ENCODE measurements at regions not wholly inside any gene's neighbourhood (a gene's known extent, or its start where the extent isn't known, plus 50 kb on each side); places are given as distances from the start of the nearest gene placed in this dataset.

- Histone ChIP-seq H2AFZ (ENCODE audit: low read depth, low read length, poor library complexity, severe bottlenecking) (no peak overlapping the region), H3K79me2 (ENCODE audit: insufficient read depth, low read length) (no peaks in the 10 kb centered on the region), H3K36me3 (ENCODE audit: control insufficient read depth in 1 of 2, insufficient read depth in 2 of 2, low read length in 2 of 2) (no peaks in the 10 kb centered on the region), H4K20me1 (ENCODE audit: insufficient read depth) (no peaks in the 10 kb centered on the region), H3K4me1 (ENCODE audit: control insufficient read depth in 1 of 2, insufficient read depth in 2 of 2, low read length in 2 of 2) (no peaks in the 10 kb centered on the region), H3K9me3 (ENCODE audit: control insufficient read depth in 1 of 2, insufficient read depth in 1 of 2, low read depth in 1 of 2, low read length in 2 of 2) (peaks cover 9 to 30% of the 10 kb centered on the region in 2 experiments; a peak in 2 of 4 replicates), H3K4me2 (ENCODE audit: low read length) (no peak overlapping the region), H3K27me3 (ENCODE audit: insufficient read depth, low read length) (no peaks in the 10 kb centered on the region), H3K9me2 (ENCODE audit: insufficient read depth) (no peaks in the 10 kb centered on the region), H3K4me3 (replicated peaks in 1 of 2; ENCODE audit: low read depth in 1 of 2, low read length in 2 of 2) (no peak overlapping the region), H3K27ac (ENCODE audit: low read depth, low read length) (no peak overlapping the region), H3K9ac (ENCODE audit: low read length) (no peak overlapping the region)
- intact Hi-C loops (cut with micrococcal nuclease), result no loop called here
- ChIA-PET RAD21 (ENCODE audit: low non-redundant PET in 1 of 2, low total read pairs in 2 of 2, uncharacterized antibody in 2 of 2, unreplicated experiment in 2 of 2) (no interaction called here), POLR2A (no interaction called here), CTCF (no interaction called here)
- ATAC-seq, result no peak
- BruUV-seq (replicated peaks), result no TSS peak
- no peak for TF ChIP-seq POLR2A (IDR thresholded peaks at IDR 0.05; ENCODE audit: borderline replicate concordance, extremely low read depth, insufficient read depth, insufficient read length)
- no peak for TF ChIP-seq SRF (IDR thresholded peaks at IDR 0.05; ENCODE audit: low read depth)
- DNase-seq (ENCODE audit: low read depth, low spot score), result no peak
Measured at GRCh38 chr18:6653880-6654279, 75.6 kb upstream of the ARHGAP28 start.

- intact Hi-C loops (cut with micrococcal nuclease), result no loop called here
- Histone ChIP-seq H3K27me3 (ENCODE audit: insufficient read depth, low read length) (no peaks in the 10 kb centered on the region), H4K20me1 (ENCODE audit: insufficient read depth) (no peaks in the 10 kb centered on the region), H3K4me1 (ENCODE audit: control insufficient read depth in 1 of 2, insufficient read depth in 2 of 2, low read length in 2 of 2) (no peaks in the 10 kb centered on the region), H3K4me3 (replicated peaks in 1 of 2; ENCODE audit: low read depth in 1 of 2, low read length in 2 of 2) (no peak overlapping the region), H3K27ac (ENCODE audit: low read depth, low read length) (no peak overlapping the region), H3K9me2 (ENCODE audit: insufficient read depth) (no peaks in the 10 kb centered on the region), H2AFZ (ENCODE audit: low read depth, low read length, poor library complexity, severe bottlenecking) (no peak overlapping the region), H3K36me3 (ENCODE audit: control insufficient read depth in 1 of 2, insufficient read depth in 2 of 2, low read length in 2 of 2) (no peaks in the 10 kb centered on the region), H3K4me2 (ENCODE audit: low read length) (no peak overlapping the region), H3K9me3 (ENCODE audit: control insufficient read depth in 1 of 2, insufficient read depth in 1 of 2, low read depth in 1 of 2, low read length in 2 of 2) (peaks cover 11 to 13% of the 10 kb centered on the region in 2 experiments; a peak in 2 of 4 replicates), H3K9ac (ENCODE audit: low read length) (no peak overlapping the region), H3K79me2 (ENCODE audit: insufficient read depth, low read length) (no peaks in the 10 kb centered on the region)
- ChIA-PET CTCF (no interaction called here), RAD21 (ENCODE audit: low non-redundant PET in 1 of 2, low total read pairs in 2 of 2, uncharacterized antibody in 2 of 2, unreplicated experiment in 2 of 2) (no interaction called here), POLR2A (no interaction called here)
- no TSS peak for BruUV-seq (replicated peaks)
- TF ChIP-seq CEBPB (IDR thresholded peaks at IDR 0.05; ENCODE audit: low read depth) (no peak), EZH2 (IDR thresholded peaks at IDR 0.05) (no peak), MAX (IDR thresholded peaks at IDR 0.05) (no peak), YY1 (IDR thresholded peaks at IDR 0.05; ENCODE audit: extremely low read depth, insufficient replicate concordance, low read depth, low read length) (no peak), CBX3 (IDR thresholded peaks at IDR 0.05; ENCODE audit: low read depth) (no peak), ATF3 (IDR thresholded peaks at IDR 0.05) (no peak), REST (IDR thresholded peaks at IDR 0.05; ENCODE audit: low read depth) (no peak), SIN3A (IDR thresholded peaks at IDR 0.05; ENCODE audit: low read depth) (no peak), EGR1 (IDR thresholded peaks at IDR 0.05; ENCODE audit: low read depth) (no peak), POLR2A (IDR thresholded peaks at IDR 0.05; ENCODE audit: borderline replicate concordance, extremely low read depth, insufficient read depth, insufficient read length) (no peak), JUND (IDR thresholded peaks at IDR 0.05) (no peak), SRF (IDR thresholded peaks at IDR 0.05; ENCODE audit: low read depth) (no peak), ZFX (IDR thresholded peaks at IDR 0.05) (no peak), EZH2phosphoT487 (IDR thresholded peaks at IDR 0.05; ENCODE audit: borderline replicate concordance) (no peak)
- ATAC-seq, result no peak
- DNase-seq (ENCODE audit: low read depth, low spot score), result no peak
Measured at GRCh38 chr18:6659963-6660725, 69.4 kb upstream of the ARHGAP28 start.
